Endodermal cell (in vitro differentiated cells): ENCODE measurements at regions not wholly inside any gene's neighbourhood (a gene's known extent, or its start where the extent isn't known, plus 50 kb on each side); places are given as distances from the start of the nearest gene placed in this dataset.

Experiments
- DNase-seq: peaks from one replicate; pipeline ENCODE4 v3.0.0-alpha.2; 2017
- H3K27ac ChIP-seq: 2 replicates; pipeline ENCODE4 v1.5.1; 2013; ENCODE audit warnings: mild to moderate bottlenecking, low read depth, low read length, moderate library complexity
- H3K27me3 ChIP-seq: 2 replicates; pipeline ENCODE4 v1.6.1; 2013; ENCODE audit warnings: mild to moderate bottlenecking, low read length, moderate library complexity; ENCODE audit not compliant: insufficient read depth, control insufficient read depth, poor library complexity, severe bottlenecking
- H3K36me3 ChIP-seq: 2 replicates; pipeline ENCODE4 v1.7.0; 2013; ENCODE audit warnings: mild to moderate bottlenecking, low read length, moderate library complexity; ENCODE audit not compliant: control insufficient read depth, insufficient read depth
- H3K4me1 ChIP-seq: one replicate; pipeline ENCODE4 v1.7.0; 2013; ENCODE audit warnings: low read length; ENCODE audit not compliant: control insufficient read depth, insufficient read depth
- H3K4me3 ChIP-seq: 2 replicates; pipeline ENCODE4 v1.5.1; 2013; ENCODE audit warnings: mild to moderate bottlenecking, low read length, moderate library complexity
- H3K9ac ChIP-seq: 2 replicates; pipeline ENCODE4 v1.6.1; 2013; ENCODE audit warnings: mild to moderate bottlenecking, low read length, moderate library complexity; ENCODE audit not compliant: poor library complexity, severe bottlenecking; ENCODE audit errors: extremely low read depth
- H3K9me3 ChIP-seq: 2 replicates; pipeline ENCODE4 v1.6.1; 2013; ENCODE audit warnings: mild to moderate bottlenecking, low read length, moderate library complexity; ENCODE audit not compliant: control insufficient read depth
- H3K27ac Mint-ChIP-seq: 2 replicates; pipeline ENCODE4 v1.8.0; 2020; ENCODE audit warnings: mixed read lengths
- H3K27me3 Mint-ChIP-seq: 2 replicates; pipeline ENCODE4 v1.8.0; 2021; ENCODE audit warnings: mild to moderate bottlenecking, mixed read lengths; ENCODE audit not compliant: insufficient read depth
- H3K36me3 Mint-ChIP-seq: 2 replicates; pipeline ENCODE4 v1.8.0; 2020; ENCODE audit warnings: low read depth, mixed read lengths
- H3K4me1 Mint-ChIP-seq: 2 replicates; pipeline ENCODE4 v1.8.0; 2020; ENCODE audit warnings: mixed read lengths
- H3K4me3 Mint-ChIP-seq: 2 replicates; pipeline ENCODE4 v1.8.0; 2020; ENCODE audit warnings: mild to moderate bottlenecking, moderate library complexity, mixed read lengths
- H3K9me3 Mint-ChIP-seq: 2 replicates; pipeline ENCODE4 v1.8.0; 2020; ENCODE audit warnings: mild to moderate bottlenecking, mixed read lengths
- WGBS, 2 experiments: methylation state at CpG; one replicate each; pipeline versions ENCODE4 v1.1.5 to v1.1.7; 2013; ENCODE audit warnings: missing lambda C conversion rate in 2 of 2, mixed read lengths in 1 of 2; ENCODE audit not compliant: insufficient coverage in 1 of 2, insufficient read length in 1 of 2; 5-methylcytosine and 5-hydroxymethylcytosine counted together
- TF ChIP-seq, protein P1 (sequence below): fragments of 200-600 bp; sonication (generic); conservative IDR thresholded peaks from 2 replicates; pipeline ENCODE4 v1.5.0; 2021; ENCODE audit warnings: antibody characterized with exemption, mild to moderate bottlenecking

DNA sequence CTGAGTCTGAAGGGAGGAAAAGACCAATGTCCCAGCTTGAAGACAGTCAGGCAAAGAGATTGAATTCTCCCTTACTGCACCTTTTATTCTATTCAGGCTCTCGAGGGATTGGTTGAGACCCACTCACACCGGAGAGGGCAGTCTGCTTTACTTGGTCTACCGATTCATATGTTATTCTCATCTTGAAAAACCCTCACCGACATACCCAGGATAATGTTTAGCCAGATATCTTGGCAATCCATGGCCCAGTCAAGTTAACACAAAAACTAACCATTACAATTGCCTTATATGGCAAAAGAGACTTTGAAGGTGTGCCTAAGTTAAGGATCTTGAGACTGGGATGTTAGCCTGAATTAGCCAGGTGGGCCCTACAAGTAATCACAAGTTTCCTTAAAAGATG, 53.8 kb upstream of the BET1 start:
- no peak overlapping the region for H3K4me3 Mint-ChIP-seq
- WGBS, 2 experiments, result 92 to 96% methylated on average over 2 to 4 of the region's 4 CpGs
- Histone ChIP-seq H3K9ac (no peak overlapping the region), H3K36me3 (no peaks in the 10 kb centered on the region), H3K4me3 (no peak overlapping the region), H3K27me3 (no peaks in the 10 kb centered on the region), H3K9me3 (peaks cover 6% of the 10 kb centered on the region), H3K27ac (no peak overlapping the region), H3K4me1 (peaks cover 10% of the 10 kb centered on the region)
- no peaks in the 10 kb centered on the region for H3K36me3 Mint-ChIP-seq
- peaks cover 8% of the 10 kb centered on the region for H3K27me3 Mint-ChIP-seq
- TF ChIP-seq, protein P1, sequence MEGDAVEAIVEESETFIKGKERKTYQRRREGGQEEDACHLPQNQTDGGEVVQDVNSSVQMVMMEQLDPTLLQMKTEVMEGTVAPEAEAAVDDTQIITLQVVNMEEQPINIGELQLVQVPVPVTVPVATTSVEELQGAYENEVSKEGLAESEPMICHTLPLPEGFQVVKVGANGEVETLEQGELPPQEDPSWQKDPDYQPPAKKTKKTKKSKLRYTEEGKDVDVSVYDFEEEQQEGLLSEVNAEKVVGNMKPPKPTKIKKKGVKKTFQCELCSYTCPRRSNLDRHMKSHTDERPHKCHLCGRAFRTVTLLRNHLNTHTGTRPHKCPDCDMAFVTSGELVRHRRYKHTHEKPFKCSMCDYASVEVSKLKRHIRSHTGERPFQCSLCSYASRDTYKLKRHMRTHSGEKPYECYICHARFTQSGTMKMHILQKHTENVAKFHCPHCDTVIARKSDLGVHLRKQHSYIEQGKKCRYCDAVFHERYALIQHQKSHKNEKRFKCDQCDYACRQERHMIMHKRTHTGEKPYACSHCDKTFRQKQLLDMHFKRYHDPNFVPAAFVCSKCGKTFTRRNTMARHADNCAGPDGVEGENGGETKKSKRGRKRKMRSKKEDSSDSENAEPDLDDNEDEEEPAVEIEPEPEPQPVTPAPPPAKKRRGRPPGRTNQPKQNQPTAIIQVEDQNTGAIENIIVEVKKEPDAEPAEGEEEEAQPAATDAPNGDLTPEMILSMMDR, result no peak
- no peaks in the 10 kb centered on the region for H3K9me3 Mint-ChIP-seq
- DNase-seq, result no peak
- peaks cover 21% of the 10 kb centered on the region for H3K4me1 Mint-ChIP-seq
- H3K27ac Mint-ChIP-seq, result no peak overlapping the region

DNA sequence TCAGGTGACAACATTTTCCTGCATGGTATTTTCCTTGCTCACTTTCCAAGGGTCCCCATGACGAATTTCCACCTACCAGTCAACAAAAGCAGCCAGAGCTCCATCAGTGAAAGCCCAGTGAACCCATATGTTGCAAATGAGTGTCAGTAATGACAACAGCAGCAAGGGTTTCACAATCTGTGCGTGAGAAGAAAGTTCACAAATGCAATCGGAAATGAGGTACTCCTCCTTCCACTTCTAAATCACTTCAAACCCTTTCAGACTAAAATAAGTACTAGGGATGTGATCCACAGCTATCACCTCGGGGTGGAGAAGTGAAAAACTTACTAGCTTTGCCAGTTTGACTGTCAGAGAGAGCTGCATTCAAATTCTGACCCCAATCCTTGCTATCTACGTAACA, 55.6 kb upstream of the BET1 start:
- TF ChIP-seq, protein P1, result no peak
- Histone ChIP-seq H3K9ac (no peak overlapping the region), H3K27me3 (no peaks in the 10 kb centered on the region), H3K36me3 (no peaks in the 10 kb centered on the region), H3K27ac (no peak overlapping the region), H3K4me3 (no peak overlapping the region), H3K9me3 (peaks cover 6% of the 10 kb centered on the region), H3K4me1 (peaks cover 9% of the 10 kb centered on the region)
- Mint-ChIP-seq H3K27me3 (peaks cover 11% of the 10 kb centered on the region), H3K9me3 (no peaks in the 10 kb centered on the region), H3K36me3 (no peaks in the 10 kb centered on the region), H3K4me3 (no peak overlapping the region), H3K4me1 (peaks cover 17% of the 10 kb centered on the region), H3K27ac (no peak overlapping the region)
- 73 to 95% methylated on average over 2 to 5 of the region's 5 CpGs for WGBS, 2 experiments
- DNase-seq, result no peak

DNA sequence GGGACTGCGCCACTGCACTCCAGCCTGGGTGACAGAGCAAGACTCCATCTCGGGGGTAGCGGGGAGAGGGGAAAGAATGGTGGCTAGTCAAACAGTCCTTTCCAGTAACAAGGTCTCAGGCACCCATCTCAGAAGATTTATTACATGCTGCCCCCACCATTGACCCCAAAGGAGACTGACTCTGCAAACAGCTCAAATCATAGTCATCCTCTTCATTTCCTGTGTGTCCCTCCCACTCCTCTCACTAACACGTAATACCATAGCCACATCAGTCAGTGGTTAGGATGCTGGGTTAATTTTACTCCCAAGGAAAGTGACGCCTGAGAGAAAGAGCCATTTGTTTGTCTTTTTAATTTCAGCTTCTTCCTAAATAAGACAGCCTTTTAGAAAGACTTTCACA, 56.6 kb upstream of the BET1 start:
- no peak overlapping the region for H3K9ac ChIP-seq
- H3K4me3 ChIP-seq, result no peak overlapping the region
- H3K4me1 Mint-ChIP-seq, result peaks cover 17% of the 10 kb centered on the region
- no peak overlapping the region for H3K27ac ChIP-seq
- WGBS, 2 experiments, result 85 to 92% methylated on average over 4 to 5 of the region's 5 CpGs
- peaks cover 19% of the 10 kb centered on the region for H3K27me3 Mint-ChIP-seq
- no peaks in the 10 kb centered on the region for H3K36me3 ChIP-seq
- peaks cover 6% of the 10 kb centered on the region for H3K9me3 ChIP-seq
- TF ChIP-seq, protein P1, result no peak
- no peak for DNase-seq
- H3K36me3 Mint-ChIP-seq, result no peaks in the 10 kb centered on the region
- peaks cover 9% of the 10 kb centered on the region for H3K4me1 ChIP-seq
- H3K27me3 ChIP-seq, result peaks cover 7% of the 10 kb centered on the region
- H3K9me3 Mint-ChIP-seq, result no peaks in the 10 kb centered on the region
- H3K27ac Mint-ChIP-seq, result no peak overlapping the region
- H3K4me3 Mint-ChIP-seq, result no peak overlapping the region
